Stimulated activated CD4-positive, alpha-beta T cell treated with anti-CD3 and anti-CD28 coated beads, TNF-alpha, amount 100 ng/mL, for 4 hours (primary cell): ENCODE measurements at regions not wholly inside any gene's neighbourhood (a gene's known extent, or its start where the extent isn't known, plus 50 kb on each side); places are given as distances from the start of the nearest gene placed in this dataset.

Experiments used
- DNase-seq, 3 experiments: peaks; one replicate each; pipeline ENCODE4 v3.0.0-alpha.2; 2020; ENCODE audit warnings: low read depth in 3 of 3

DNA sequence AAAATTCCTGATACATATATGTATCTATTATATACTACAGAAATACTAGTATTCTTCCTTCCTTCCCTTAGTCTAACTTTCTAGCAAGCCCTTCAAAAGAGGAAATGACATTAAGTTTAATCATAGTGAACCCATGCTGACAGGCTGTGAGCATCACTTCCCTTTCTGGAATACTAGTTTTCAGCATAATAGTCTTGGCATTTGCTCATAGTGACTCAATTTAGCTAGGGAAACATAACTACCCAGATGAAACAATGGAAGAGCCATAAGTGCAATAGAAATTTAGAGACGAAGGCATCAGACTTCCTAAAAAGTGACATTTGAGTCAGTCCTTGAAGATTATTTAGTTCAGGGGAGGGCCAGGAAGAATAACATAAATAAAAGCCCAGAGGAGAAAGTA is 184.5 kb upstream of the CRY1 start:
- no peak for DNase-seq

DNA sequence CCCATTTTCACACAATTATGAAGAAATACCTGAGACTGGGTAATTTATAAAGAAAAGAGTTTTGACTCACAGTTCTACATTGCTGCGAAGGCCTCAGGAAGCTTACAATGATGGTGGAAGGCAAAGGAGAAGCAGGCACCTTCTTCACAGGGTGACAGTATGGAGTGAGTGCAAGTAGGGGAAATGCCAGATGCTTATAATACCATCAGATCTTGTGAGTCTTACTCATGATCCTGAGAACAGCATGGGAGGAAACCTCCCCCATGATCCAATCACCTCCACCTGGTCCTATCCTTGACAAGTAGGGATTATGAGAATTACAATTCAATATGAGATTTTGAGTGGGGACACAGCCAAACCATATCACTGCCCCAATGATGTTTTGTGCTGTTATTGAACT is 189.3 kb upstream of the CRY1 start:
- DNase-seq, result no peak

DNA sequence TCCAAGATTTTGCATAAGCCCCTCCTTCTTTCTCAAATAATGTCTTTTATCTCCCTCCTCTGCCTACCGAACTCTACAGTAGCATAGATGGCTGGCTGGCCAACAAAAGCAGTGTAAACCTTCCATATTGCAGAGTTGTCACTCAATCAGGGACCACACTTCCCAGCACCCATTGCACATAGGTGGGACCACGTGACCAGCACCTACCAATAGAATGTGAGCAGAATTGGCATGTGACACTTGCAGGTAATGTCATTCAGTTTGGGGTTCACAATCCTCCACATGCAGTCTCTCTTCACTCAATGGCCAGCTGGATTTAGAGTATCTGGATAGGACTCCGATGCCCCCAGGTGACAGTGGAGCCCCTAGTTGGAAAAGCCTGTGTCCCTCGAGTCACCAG is 190.3 kb upstream of the CRY1 start:
- DNase-seq, result no peak

DNA sequence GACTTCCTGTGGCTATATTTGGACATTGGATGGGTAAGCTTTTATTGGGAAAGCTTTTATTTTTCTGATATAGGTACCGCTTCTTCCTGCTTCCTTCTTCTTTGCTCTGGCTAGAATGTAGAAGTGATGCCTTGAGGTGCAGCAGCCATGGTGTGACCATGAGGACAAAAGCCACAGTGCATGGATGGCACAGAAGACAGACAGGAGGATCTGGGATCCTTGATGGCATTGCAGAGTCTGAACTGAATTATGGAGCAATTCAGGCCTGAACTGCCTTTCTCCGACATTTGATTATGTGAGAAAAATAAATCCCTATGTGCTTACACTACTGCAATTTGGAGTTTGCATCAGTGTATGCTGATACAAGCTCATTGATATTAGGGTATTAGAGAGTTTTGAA is 191.3 kb upstream of the CRY1 start:
- DNase-seq, result no peak

DNA sequence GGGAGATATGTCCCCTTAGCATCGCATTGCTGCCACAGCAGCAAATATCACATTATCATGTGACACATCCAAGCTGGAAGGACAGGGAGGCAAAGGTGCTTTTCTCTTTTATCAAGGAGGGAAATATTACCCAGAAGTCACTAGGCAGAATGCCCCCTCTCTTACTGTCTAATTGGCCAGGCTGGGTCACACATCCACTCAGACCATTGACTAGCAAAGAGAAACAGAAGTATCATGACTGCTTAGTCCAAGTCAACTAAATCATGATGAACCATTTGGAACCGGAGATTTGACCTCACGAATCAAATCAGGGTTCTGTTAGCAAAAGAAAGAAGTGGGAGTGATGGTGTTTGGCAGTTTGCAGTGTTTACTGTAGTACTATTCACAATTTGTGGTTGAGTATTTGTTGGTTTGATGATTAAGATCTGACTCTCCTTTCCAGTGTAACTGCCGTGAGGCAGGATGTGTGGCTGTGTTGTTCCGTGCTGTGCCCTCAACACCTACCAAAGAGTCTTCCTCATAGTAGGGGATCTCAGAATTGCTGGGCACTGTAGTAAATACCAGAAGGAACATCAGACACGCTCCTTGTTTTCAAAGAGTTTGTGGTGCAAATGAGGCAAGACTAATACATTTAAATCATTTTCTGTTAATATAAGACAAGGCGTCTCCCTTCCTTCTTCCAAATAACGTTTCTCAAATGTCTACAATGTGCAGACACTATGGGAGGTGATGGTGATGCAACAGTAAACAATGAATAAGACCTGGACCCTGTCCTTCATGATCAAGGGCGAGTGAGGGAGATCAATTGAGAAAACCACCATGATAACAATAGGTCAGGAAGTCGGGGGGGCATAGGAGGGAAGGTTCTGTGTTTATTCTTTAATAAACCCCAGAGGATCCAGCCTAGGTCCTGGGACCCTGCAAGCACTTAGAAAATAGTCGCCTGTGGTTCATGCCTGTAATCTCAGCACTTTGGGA is 194.4 kb upstream of the CRY1 start:
- DNase-seq, result no peak

DNA sequence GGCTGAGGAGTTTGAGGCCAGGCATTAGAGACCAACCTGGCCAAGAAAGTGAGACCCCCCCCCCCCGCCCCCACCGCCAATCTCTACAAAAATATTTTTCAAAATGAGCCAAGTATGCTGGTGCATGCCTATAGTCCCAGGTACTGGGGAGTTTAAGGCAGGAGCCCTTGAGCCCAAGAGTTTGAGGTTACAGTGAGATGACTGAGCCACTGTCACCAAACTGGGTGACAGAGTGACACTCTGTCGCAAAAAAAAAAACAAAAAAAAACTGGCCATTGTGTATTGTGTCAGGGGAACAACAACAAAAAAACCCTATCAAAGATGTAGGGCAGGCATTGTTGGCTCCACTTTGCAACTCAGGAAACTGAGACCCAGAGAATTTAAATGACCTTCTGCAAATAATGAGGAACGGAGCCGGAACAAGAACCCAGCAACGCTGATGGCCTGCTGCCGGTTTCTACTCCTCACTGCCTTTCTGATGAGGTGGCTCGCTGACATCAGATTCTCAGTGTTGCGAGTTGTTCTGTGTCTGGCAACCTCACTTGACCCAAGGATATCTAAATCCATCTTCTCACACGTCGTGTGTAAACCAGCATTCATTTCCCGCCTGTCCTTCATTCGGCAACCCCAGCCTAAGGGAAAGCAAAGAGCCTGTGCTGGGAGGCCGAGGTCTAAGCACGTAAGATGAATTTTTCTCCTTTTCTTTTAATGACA is 195.2 kb upstream of the CRY1 start:
- DNase-seq, result no peak

DNA sequence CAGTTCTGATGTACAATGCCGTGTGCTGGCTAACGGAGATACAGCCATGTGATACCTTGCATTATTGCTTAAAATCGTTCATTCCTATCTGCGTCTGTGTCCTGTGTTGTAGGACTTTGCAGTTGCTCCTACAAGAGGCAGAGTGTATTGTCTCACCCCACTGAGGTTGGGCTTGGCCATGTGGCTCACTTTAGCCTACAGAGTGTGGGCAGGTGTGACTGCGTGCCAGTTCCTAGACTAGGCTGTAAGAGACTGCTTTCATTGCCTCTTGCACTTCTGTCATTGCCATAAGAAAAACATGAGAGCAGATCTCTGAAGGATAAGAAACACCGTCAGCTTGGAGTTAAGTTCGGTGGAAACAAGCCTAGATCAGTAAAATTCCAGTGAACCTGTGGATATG is 197.7 kb upstream of the CRY1 start:
- no peak for DNase-seq

DNA sequence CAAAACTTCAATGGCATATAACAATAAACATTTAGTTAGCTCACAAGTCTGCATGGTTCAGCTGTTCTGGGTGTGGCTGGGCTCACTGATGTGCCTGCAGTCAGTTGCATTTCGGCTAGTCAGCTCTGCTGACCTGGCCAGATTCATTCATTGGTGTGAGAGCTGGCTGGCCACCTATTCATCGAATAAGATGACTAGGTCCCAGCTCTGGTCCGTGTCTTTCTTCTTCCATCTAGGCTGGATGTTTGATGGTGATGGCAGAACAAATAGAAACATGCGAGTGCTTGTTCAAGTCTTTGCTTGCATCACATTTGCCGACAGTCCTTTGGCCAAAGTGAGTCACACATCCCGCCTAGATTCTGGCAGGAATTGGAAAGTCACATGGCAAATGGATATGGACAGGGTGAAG is 203.3 kb upstream of the CRY1 start:
- no peak for DNase-seq

DNA sequence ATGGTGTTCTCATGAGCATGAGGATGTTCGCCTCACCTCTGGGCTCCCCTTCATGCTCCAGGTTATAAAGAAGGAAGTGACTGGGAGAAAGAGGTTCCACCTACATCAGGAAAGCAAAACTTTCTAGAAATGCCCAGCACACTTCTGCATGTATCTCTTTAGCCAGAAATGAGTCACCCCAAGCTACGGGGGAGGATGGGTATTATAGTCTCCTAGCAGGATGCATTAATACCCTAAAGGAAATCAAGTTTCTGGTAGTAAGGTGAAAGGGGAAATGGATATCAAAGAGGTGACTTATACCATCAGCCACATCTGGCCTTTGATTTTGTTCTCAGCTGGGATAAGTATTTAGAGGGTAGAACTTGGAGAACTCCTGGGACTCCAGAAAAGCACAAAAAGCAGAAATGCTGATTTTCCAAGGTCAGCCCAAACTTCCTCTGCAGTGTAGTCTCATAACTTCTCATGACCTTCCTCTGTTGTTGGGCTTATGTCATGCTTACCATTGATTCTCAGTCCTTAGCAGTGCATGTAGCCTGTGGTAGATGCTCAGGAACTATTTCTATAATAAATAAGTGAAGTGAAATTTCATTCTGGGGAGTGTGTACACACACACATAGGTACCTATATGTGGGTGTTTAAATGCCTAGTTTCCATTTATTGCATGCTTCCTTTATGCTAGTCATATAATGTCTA is 209.4 kb upstream of the CRY1 start:
- DNase-seq, result no peak

DNA sequence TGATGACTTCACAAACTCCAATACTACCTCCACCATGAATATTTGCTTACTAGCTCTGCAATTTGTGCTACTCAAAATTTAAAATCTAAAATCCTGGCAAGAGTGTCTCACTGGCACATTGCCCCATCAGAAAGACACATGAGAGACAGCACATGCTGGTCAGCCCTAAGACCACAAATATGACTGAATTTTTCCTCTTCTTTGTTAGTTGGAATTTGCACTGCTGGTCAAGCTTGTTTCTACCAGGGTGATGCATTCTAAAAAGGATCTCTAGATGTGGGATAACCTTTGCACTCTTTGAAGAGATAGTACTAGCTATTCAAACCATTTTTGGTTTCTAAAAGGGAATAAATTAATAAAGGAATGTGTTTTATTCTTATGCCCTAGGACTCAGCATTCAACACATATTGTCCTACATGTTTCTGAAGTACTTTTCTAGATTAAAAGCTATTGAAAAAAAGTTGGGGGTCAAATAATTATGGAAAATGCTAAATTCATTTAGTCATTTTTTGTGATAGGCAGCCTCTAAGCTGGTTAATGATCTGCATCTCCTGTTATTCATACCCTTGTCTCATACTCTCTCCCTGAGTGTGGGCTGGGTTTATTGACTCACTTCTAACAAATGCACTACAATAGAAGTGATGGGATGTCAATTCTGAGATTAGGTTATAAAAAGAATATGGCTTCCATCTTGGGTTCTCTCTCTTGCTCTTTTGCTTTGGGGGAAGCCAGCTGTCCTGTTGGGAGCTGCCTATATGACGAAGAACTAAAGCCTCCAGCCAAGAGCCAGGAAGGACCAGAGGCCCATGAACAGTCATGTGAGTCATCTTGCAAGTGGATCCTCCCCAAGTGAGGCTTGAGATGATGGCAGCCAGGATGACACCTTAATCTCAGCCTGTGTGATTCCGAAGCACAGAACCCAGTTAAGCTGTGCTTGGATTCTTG is 211.5 kb upstream of the CRY1 start:
- no peak for DNase-seq

DNA sequence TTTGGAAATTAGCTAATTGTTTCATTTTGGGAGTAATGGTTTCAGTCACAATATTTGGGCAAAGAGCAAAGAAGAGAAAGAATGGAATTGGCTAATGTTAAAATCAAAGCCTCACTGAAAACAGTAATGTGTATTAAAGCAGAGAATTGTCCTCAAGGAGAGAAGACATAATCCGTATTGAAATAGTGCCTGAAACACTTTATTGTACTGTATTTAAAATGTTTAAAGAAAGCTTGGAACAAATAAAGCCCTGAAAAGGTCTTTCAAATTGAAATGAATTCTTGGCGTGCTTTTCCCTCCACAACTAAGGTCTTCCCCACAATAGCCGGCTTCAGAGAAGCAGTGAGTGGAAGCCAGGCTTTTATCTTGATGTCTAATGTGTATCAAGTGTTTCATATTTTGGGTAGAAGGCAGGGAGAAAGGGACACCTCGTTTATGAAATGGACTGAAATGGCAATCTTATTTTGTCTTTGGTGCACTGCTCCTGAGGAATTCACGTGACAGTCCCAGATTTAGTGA is 212.9 kb upstream of the CRY1 start:
- no peak for DNase-seq

DNA sequence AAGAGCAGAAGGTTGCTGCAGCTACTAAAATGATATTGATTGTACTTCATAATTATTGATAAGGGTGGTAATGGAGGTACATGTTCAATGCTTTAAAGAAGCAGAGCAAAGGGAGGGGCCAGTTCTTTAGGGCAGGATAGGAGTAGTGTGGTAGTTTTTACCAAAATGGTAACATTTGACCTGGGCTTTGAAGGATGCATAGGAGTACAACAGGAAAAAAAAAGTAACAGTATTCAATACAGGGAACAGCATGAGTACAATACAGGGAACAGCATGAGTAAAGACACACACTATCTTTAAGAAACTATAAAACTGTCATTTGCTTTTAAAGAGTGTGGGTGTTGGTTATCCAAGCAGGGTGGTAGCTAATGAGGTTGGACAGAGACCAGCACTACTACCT is 215.0 kb upstream of the CRY1 start:
- DNase-seq, result no peak

DNA sequence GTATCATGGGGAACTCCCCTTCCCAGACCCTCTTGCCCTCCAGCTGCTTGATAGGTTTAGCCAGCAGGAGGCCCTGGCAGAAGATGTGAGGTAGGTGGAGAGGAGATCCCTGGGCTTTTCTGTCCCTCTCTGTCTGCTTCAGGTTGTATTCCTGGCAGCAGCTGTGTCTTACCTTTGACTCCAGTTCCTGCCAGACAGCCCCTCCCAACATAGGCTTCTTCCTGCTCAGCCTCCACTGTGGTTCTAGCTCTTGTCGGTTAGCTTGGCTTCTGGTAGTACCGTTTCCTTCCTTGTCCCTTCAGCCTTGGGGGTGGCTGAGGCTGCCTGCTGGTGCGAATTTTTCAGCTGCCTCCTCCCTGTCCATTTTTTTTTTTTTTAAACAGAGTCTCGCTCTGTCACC is 215.7 kb upstream of the CRY1 start:
- DNase-seq, result no peak

DNA sequence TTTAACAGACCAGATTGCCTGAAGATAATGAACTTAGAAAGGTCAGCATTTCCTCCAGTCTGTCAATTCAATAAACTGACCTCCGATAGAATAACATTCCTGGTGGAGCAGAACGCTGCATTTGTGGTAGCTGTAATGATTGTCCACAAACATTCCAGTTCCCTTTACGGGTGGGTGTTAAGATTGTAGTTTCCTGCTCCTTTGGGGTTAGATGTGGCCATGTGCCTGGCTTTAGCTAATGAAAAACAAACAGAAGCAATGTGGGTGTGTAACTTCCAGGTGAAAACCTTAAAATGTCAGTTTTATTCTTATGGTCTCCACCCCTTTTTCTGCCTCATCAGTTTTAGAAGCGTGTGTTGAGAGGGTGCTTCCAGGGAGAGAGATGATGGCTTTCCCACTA is 217.3 kb upstream of the CRY1 start:
- DNase-seq, result no peak

DNA sequence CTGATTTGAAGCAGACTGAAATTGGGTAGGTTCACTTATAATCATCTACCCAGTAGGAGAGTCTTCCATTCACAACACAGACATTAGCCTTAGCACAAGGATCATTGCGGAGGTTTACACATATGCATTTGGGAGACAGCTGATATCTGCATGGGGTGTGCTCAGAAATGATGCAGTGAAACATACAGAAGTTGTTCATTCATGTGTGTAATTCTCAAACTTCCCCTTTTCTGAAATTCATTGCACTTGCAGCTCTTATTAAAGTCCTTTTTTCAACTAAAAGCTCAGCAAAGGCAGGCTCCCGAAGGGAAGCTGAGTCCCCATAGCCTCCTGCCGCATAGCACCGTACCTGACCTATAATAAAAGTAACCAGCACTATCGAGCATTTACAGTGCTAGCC is 218.3 kb upstream of the CRY1 start:
- DNase-seq, result no peak

DNA sequence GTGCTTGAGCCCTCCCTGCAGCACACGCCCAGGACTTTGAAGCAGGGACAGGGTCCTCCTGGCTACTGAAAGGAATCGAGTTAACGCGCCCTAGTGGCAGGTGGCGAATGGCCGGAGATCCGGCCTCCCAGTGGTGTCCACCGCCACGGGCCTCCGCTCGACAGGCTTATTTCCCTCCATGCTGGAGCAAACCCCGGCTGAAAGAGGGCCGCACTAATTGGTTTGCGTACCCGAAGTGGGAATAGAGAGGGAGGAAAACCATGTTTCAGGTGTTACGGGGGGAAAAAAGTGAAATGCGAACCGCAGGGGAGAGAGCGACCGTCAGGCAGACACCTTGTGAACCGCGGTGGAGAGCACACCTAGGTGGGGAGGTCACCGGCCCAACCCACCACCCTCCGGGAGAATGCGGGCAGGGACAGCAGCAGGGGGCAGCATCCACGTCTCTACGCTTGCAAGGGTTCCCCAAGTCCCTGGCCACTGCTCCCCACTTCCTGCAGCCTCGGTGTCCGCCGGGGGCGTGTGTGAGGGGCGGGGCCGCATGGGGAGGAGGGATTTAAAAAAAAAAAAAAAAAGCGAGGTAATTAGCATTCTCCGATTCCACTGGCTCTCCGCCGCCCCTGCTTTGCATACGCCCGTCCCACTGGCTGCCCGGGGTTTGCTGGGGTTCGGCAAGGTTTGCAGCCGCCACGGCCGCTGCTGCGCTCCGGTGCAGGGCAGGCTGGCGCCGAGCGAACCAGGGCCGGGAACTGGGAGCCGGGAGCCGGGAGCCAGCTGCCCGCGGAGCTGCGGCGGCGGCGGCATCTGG is 224.6 kb upstream of the CRY1 start:
- peak; percentile 64 to 74 (median 72) for DNase-seq

DNA sequence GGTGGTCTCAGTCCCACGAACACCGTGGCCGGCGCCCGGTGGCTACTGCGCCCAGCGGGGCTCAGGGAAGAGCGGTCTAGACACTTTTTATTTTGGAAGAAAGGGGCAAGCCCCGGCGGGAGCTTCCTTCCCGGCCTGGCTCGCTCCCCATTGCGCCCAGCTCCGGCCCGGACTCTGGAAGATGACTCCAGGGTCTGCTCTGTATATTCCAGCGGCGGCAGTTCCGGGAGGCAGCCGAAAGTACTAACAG is 225.1 kb upstream of the CRY1 start:
- DNase-seq, result no peak

DNA sequence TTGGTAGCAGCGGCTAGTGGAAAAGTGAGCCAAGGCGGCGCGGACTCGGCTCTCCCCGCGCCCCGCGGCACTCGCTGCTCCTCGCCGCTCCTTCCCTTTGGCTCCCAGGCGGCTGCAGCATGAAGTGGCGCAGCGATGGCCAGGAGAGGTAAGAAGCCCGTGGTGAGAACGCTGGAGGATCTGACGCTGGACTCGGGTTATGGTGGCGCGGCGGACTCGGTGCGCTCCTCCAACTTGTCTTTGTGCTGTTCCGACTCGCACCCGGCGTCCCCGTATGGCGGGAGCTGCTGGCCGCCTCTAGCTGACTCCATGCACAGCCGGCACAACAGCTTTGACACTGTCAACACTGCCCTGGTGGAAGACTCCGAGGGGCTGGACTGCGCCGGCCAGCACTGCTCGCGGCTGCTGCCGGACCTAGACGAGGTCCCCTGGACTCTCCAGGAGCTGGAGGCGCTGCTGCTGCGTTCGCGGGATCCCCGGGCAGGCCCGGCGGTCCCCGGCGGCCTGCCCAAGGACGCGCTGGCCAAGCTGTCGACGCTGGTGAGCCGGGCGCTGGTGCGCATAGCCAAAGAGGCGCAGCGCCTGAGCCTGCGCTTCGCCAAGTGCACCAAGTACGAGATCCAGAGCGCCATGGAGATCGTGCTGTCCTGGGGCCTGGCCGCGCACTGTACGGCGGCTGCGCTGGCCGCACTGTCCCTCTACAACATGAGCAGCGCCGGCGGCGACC is 225.6 kb upstream of the CRY1 start:
- DNase-seq, result peak in 2 of 3 experiments; percentile 6 to 25

DNA sequence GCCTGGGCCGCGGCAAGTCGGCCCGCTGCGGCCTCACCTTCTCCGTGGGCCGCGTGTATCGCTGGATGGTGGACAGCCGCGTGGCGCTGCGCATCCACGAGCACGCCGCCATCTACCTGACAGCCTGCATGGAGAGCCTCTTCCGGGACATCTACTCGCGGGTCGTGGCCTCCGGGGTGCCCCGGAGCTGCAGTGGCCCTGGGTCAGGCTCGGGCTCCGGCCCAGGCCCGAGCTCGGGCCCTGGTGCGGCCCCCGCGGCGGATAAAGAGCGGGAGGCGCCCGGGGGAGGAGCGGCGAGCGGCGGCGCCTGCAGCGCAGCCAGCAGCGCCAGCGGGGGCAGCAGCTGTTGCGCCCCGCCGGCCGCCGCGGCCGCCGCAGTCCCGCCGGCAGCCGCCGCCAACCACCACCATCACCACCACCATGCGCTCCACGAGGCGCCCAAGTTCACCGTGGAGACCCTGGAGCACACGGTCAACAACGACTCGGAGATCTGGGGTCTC is 226.2 kb upstream of the CRY1 start:
- DNase-seq, result peak in 1 of 3 experiments; percentile 14
